Astrocyte (in vitro differentiated cells and primary cell): ENCODE measurements at regions not wholly inside any gene's neighbourhood (a gene's known extent, or its start where the extent isn't known, plus 50 kb on each side); places are given as distances from the start of the nearest gene placed in this dataset.
A peak's percentile ranks its signal among the peaks of the same experiment; 100 is the strongest.
"Not testable (repeated sequence)": the region's sequence is repeated elsewhere in the genome, so short reads cannot be mapped to it uniquely, and the experiment has no call there.

Experiments
- DNase-seq: peaks from one replicate; pipeline ENCODE4 v3.0.0-alpha.2; 2010; ENCODE audit warnings: low read depth
- FAIRE-seq: peaks from 2 replicates; lab custom pipeline; 2011; peaks lifted over from hg19 to GRCh38; lab: Jason Lieb, UNC
- H2AFZ ChIP-seq: 2 replicates; pipeline ENCODE4 v1.6.0; 2012; ENCODE audit warnings: low read depth, low read length, inconsistent platforms
- H3K27ac ChIP-seq: 2 replicates; pipeline ENCODE4 v1.5.1; 2011; ENCODE audit warnings: low read depth, low read length, inconsistent platforms
- H3K27me3 ChIP-seq: 2 replicates; pipeline ENCODE4 v1.6.0; 2011; ENCODE audit warnings: low read length, inconsistent platforms; ENCODE audit not compliant: insufficient read depth
- H3K36me3 ChIP-seq: 2 replicates; pipeline ENCODE4 v1.5.1; 2011; ENCODE audit warnings: low read length, inconsistent platforms; ENCODE audit not compliant: insufficient read depth
- H3K4me1 ChIP-seq: 2 replicates; pipeline ENCODE4 v1.5.1; 2011; ENCODE audit warnings: low read length, inconsistent platforms; ENCODE audit not compliant: insufficient read depth
- H3K4me2 ChIP-seq: 2 replicates; pipeline ENCODE4 v1.6.0; 2012; ENCODE audit warnings: low read length, inconsistent platforms
- H3K4me3 ChIP-seq: 2 replicates; pipeline ENCODE4 v1.5.1; 2011; ENCODE audit warnings: low read depth, mild to moderate bottlenecking, low read length, inconsistent platforms; ENCODE audit not compliant: insufficient read depth
- H3K79me2 ChIP-seq: 2 replicates; pipeline ENCODE4 v1.6.0; 2012; ENCODE audit warnings: mild to moderate bottlenecking, low read length, inconsistent platforms; ENCODE audit not compliant: insufficient read depth
- H3K9ac ChIP-seq: 2 replicates; pipeline ENCODE4 v1.6.0; 2012; ENCODE audit warnings: mild to moderate bottlenecking, low read length, inconsistent platforms
- H3K9me3 ChIP-seq: 2 replicates; pipeline ENCODE4 v1.5.1; 2012; ENCODE audit warnings: low read depth, mild to moderate bottlenecking, low read length, inconsistent platforms; ENCODE audit not compliant: insufficient read depth
- H4K20me1 ChIP-seq: 2 replicates; pipeline ENCODE4 v1.6.0; 2012; ENCODE audit warnings: low read length, inconsistent platforms; ENCODE audit not compliant: insufficient read depth
- H3K27ac Mint-ChIP-seq: one replicate; pipeline ENCODE4 v1.8.0; 2021; ENCODE audit warnings: mild to moderate bottlenecking, mixed read lengths; ENCODE audit not compliant: unreplicated experiment
- H3K27me3 Mint-ChIP-seq: one replicate; pipeline ENCODE4 v1.8.0; 2021; ENCODE audit warnings: low read depth, mixed read lengths; ENCODE audit not compliant: unreplicated experiment
- H3K36me3 Mint-ChIP-seq: one replicate; pipeline ENCODE4 v1.8.0; 2021; ENCODE audit warnings: low read depth, mixed read lengths; ENCODE audit not compliant: unreplicated experiment
- H3K4me1 Mint-ChIP-seq: one replicate; pipeline ENCODE4 v1.8.0; 2021; ENCODE audit warnings: low read depth, mixed read lengths; ENCODE audit not compliant: unreplicated experiment
- H3K4me3 Mint-ChIP-seq: one replicate; pipeline ENCODE4 v1.8.0; 2021; ENCODE audit warnings: mild to moderate bottlenecking, moderate library complexity, mixed read lengths; ENCODE audit not compliant: unreplicated experiment
- H3K9me3 Mint-ChIP-seq: one replicate; pipeline ENCODE4 v1.8.0; 2021; ENCODE audit warnings: mild to moderate bottlenecking, mixed read lengths; ENCODE audit not compliant: unreplicated experiment
- CTCF ChIP-seq: IDR thresholded peaks from 2 replicates; pipeline ENCODE4 v1.5.1; 2011; ENCODE audit warnings: low read depth, mild to moderate bottlenecking, inconsistent platforms, low read length, moderate library complexity; ENCODE audit not compliant: insufficient read depth
- EZH2 ChIP-seq: IDR thresholded peaks from 2 replicates; pipeline ENCODE4 v1.6.1; 2012; ENCODE audit warnings: mild to moderate bottlenecking, low read length, inconsistent platforms; ENCODE audit not compliant: insufficient read depth

DNA sequence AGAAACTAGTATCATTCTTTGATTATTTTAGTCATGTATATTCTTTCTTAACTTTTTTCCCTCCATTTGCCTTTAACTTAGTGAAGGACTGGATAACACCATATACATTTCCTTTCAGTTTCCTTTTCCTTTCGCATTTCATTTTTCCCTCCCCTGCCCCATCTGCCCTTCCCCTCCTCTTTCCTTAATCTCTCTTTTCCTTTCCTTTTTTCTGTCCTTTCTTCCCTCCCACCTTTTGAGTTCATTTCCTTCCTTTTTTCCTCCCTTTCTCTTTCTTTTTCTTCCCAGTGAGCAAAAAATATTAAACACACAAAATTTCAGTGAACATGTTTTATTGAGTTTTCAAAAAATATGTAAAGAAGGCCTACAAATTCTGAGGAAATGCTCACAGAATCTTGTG, 373.3 kb downstream of the SRGAP2C start:
- FAIRE-seq, H3K4me2 ChIP-seq: not testable (repeated sequence)
- peak overlapping the region; percentile 27 for H3K9ac ChIP-seq

GRCh38 chr1:121558514-121558913, 373.7 kb downstream of the SRGAP2C start:
- Mint-ChIP-seq H3K4me3 (no peak overlapping the region), H3K27ac (peak overlapping the region; percentile 99), H3K36me3 (no peaks in the 10 kb centered on the region), H3K9me3 (no peaks in the 10 kb centered on the region), H3K27me3 (no peaks in the 10 kb centered on the region), H3K4me1 (peaks cover 10% of the 10 kb centered on the region)
- H2AFZ ChIP-seq: no peak overlapping the region
- no peaks in the 10 kb centered on the region for H3K79me2 ChIP-seq
- TF ChIP-seq CTCF (no peak), EZH2 (no peak)
- H3K4me1 ChIP-seq: peaks cover 2% of the 10 kb centered on the region
- H3K4me3 ChIP-seq: no peak overlapping the region
- H3K9me3 ChIP-seq: no peaks in the 10 kb centered on the region
- peak overlapping the region; percentile 33 for H3K27ac ChIP-seq
- FAIRE-seq: no peak
- no peak overlapping the region for H3K4me2 ChIP-seq
- H4K20me1 ChIP-seq: no peaks in the 10 kb centered on the region
- H3K9ac ChIP-seq: no peak overlapping the region
- peak; percentile 87 for DNase-seq
- H3K27me3 ChIP-seq: no peaks in the 10 kb centered on the region
- H3K36me3 ChIP-seq: no peaks in the 10 kb centered on the region

More for the DNA sequence above, 373.3 kb downstream of the SRGAP2C start:
- not testable (repeated sequence) for H3K9me3 Mint-ChIP-seq, H3K79me2 ChIP-seq, H3K27me3 Mint-ChIP-seq, DNase-seq, H3K36me3 Mint-ChIP-seq, H3K9me3 ChIP-seq, H3K4me1 ChIP-seq, H3K4me3 Mint-ChIP-seq, H3K4me3 ChIP-seq, H3K36me3 ChIP-seq, H3K4me1 Mint-ChIP-seq, H3K27me3 ChIP-seq, H2AFZ ChIP-seq, H4K20me1 ChIP-seq
- H3K27ac Mint-ChIP-seq: peak overlapping the region; percentile 99
- H3K27ac ChIP-seq: peak overlapping the region; percentile 33

DNA sequence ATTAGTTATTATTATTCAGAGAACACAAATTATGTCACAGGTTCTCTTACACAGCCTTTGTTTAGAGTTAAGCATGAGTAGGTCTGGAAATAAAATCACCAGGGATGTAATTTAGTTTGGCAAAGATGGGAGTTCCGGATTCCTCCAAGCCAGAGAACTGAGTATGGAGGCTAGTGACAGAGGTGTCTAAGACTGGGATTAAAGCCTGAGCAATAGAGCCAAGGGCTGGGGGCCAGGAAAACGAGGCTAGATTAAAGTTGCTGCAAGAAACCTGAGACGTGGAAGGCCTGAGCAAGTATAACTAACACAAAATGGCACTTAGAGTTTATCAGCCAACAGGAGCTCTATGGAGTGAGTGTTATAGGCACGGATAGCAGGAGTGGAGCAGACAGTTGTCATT, 381.6 kb downstream of the SRGAP2C start:
- H3K9me3 Mint-ChIP-seq: no peaks in the 10 kb centered on the region
- H3K27ac ChIP-seq: no peak overlapping the region
- H3K27me3 Mint-ChIP-seq: no peaks in the 10 kb centered on the region
- no peak overlapping the region for H3K4me2 ChIP-seq
- H3K27ac Mint-ChIP-seq: no peak overlapping the region
- no peak for FAIRE-seq
- H4K20me1 ChIP-seq: no peaks in the 10 kb centered on the region
- H2AFZ ChIP-seq: no peak overlapping the region
- no peaks in the 10 kb centered on the region for H3K79me2 ChIP-seq
- no peak overlapping the region for H3K4me3 ChIP-seq
- H3K4me3 Mint-ChIP-seq: no peak overlapping the region
- H3K36me3 Mint-ChIP-seq: no peaks in the 10 kb centered on the region
- DNase-seq: no peak
- no peaks in the 10 kb centered on the region for H3K4me1 ChIP-seq
- no peaks in the 10 kb centered on the region for H3K36me3 ChIP-seq
- H3K27me3 ChIP-seq: no peaks in the 10 kb centered on the region
- TF ChIP-seq CTCF (no peak), EZH2 (no peak)
- no peaks in the 10 kb centered on the region for H3K9me3 ChIP-seq
- no peaks in the 10 kb centered on the region for H3K4me1 Mint-ChIP-seq
- no peak overlapping the region for H3K9ac ChIP-seq
